ENCODE measurements at regions not wholly inside any gene's neighbourhood (a gene's known extent, or its start where the extent isn't known, plus 50 kb on each side); places are given as distances from the start of the nearest gene placed in this dataset.

DNA sequence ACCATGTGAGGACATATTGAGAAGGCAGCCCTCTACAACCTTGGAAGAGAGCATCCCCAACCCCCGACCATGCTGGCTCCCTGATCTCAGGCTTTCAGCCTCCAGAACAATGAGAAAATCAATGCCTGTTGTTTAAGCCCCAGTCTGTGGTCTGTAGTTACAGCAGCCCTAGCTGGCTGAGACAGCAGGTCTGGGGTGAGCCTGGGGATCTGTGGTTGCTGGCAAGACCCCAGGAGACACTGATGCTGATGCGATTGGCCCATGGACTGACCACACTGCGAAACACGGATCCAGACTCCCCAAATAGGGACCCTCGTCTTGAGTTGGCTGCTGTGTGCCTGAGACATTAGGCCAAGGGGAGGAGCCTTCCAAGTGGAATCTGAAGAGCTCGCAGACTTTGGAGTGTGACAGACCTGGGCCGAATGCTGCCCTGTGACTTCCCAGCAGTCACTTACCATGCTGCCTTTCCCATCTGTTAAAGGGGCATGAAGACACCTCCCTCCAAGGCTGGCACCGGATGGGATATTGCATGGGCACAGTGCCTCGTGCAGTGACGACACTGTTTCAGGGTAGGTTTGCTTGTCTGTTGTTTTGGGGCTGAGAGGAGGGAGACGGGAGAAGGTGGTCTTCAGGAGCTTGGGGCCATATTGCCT is 147.8 kb upstream of the RPL38 start:
- peaks cover 15% of the 10 kb centered on the region for H3K4me1 Mint-ChIP-seq
- TF ChIP-seq ZNF138 (CRISPR knock-in tag; conservative IDR thresholded peaks at IDR 0.05), result no peak
- no peak for TF ChIP-seq KAT7 (CRISPR knock-in tag; IDR thresholded peaks at IDR 0.05; ENCODE audit: borderline replicate concordance)
- TF ChIP-seq ZNF512 (CRISPR knock-in tag; IDR thresholded peaks at IDR 0.05; ENCODE audit: borderline replicate concordance), result no peak
- TF ChIP-seq ESRRA (CRISPR knock-in tag; IDR thresholded peaks at IDR 0.05; ENCODE audit: borderline replicate concordance), result no peak
- TF ChIP-seq NR2C2 (CRISPR knock-in tag; IDR thresholded peaks at IDR 0.05), result no peak
- no peak for TF ChIP-seq SMAD4 (CRISPR knock-in tag; IDR thresholded peaks at IDR 0.05)
- TF ChIP-seq PRRX2 (CRISPR knock-in tag; IDR thresholded peaks at IDR 0.05), result no peak
- TF ChIP-seq CDX4 (CRISPR knock-in tag; IDR thresholded peaks at IDR 0.05; ENCODE audit: borderline replicate concordance), result no peak
- TF ChIP-seq FOXJ3 (CRISPR knock-in tag; IDR thresholded peaks at IDR 0.05; ENCODE audit: borderline replicate concordance), result no peak
- TF ChIP-seq ZNF671 (CRISPR knock-in tag; IDR thresholded peaks at IDR 0.05), result no peak
- TF ChIP-seq ZNF317 (CRISPR knock-in tag; IDR thresholded peaks at IDR 0.05; ENCODE audit: borderline replicate concordance, low read depth), result no peak
- TF ChIP-seq, protein P1, sequence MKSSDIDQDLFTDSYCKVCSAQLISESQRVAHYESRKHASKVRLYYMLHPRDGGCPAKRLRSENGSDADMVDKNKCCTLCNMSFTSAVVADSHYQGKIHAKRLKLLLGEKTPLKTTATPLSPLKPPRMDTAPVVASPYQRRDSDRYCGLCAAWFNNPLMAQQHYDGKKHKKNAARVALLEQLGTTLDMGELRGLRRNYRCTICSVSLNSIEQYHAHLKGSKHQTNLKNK (CRISPR knock-in tag; IDR thresholded peaks at IDR 0.05), result no peak
- TF ChIP-seq PREB (CRISPR knock-in tag; IDR thresholded peaks at IDR 0.05; ENCODE audit: borderline replicate concordance), result no peak
- no peak for TF ChIP-seq NFYB (CRISPR knock-in tag; conservative IDR thresholded peaks at IDR 0.05; ENCODE audit: low read depth)
- TF ChIP-seq, protein P2, sequence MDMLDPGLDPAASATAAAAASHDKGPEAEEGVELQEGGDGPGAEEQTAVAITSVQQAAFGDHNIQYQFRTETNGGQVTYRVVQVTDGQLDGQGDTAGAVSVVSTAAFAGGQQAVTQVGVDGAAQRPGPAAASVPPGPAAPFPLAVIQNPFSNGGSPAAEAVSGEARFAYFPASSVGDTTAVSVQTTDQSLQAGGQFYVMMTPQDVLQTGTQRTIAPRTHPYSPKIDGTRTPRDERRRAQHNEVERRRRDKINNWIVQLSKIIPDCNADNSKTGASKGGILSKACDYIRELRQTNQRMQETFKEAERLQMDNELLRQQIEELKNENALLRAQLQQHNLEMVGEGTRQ (CRISPR knock-in tag; IDR thresholded peaks at IDR 0.05), result no peak
- TF ChIP-seq, protein P3, sequence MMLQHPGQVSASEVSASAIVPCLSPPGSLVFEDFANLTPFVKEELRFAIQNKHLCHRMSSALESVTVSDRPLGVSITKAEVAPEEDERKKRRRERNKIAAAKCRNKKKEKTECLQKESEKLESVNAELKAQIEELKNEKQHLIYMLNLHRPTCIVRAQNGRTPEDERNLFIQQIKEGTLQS (CRISPR knock-in tag; conservative IDR thresholded peaks at IDR 0.05), result no peak
- no peak for DNase-seq (ENCODE audit: low spot score)
- no peak overlapping the region for H3K4me3 Mint-ChIP-seq
- no peak overlapping the region for H3K27ac Mint-ChIP-seq
- peaks cover 12% of the 10 kb centered on the region for H3K9me3 Mint-ChIP-seq
- ChIA-PET CTCF (interaction anchor here (0.7 to 1.4 kb wide), 5 partner anchors 30 to 144 kb away, joined by 3 to 7 read pairs (median 5); no protein-coding TSS in a partner anchor), POLR2A (no interaction called here)
- ATAC-seq, result peak; percentile 62
- H3K27me3 Mint-ChIP-seq (ENCODE audit: low read depth), result peaks cover 4% of the 10 kb centered on the region
- no peaks in the 10 kb centered on the region for H3K36me3 Mint-ChIP-seq

DNA sequence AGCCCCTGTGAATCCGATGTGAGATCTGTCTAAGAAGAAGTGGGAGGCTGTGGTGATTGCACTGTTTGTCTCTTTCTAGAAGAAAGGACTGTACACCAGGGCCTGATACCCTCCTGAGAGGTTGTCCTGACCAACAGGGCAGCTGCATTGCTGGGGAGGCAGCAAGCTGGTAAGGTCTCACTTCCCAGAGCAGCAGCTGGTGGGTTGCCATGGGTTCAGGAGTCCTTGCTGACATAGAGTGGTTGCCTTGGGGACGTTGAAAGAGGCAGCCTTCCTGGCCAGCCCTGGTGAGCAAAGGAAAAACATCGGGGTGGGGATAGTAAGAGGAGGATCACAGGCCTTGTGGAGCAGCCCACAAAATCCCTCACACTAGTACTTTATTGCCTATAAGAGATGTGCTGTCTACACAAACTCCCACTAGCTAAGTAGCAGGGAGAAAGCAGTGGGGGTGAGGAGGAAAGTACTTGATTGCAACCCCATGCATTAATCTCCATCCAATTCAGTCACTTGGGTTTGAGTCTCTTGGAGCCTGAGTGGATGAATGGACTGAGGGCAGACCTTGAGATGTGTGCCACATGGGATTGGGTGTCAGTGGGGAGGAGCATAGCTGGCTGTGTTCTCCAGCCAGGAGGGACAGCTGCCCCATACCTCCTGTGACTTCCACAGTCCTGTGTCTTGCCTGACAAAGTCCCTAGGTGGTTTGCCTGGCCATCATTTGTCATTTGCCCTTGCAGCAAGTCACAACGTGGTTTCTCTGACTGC is 143.8 kb upstream of the RPL38 start:
- no peak for DNase-seq (ENCODE audit: low spot score)
- Mint-ChIP-seq H3K27me3 (ENCODE audit: low read depth) (peaks cover 6% of the 10 kb centered on the region), H3K4me3 (no peak overlapping the region), H3K4me1 (peaks cover 19% of the 10 kb centered on the region), H3K9me3 (peaks cover 17% of the 10 kb centered on the region), H3K36me3 (no peaks in the 10 kb centered on the region; the same call in 1 of the 2 replicates), H3K27ac (no peak overlapping the region)
- ChIA-PET CTCF (interaction anchor here (1.4 kb wide), 1 partner anchor 30 kb away, joined by 4 read pairs; no protein-coding TSS in a partner anchor), POLR2A (no interaction called here)
- ATAC-seq, result no peak
- TF ChIP-seq CDX4 (CRISPR knock-in tag; IDR thresholded peaks at IDR 0.05; ENCODE audit: borderline replicate concordance), result no peak
- no peak for TF ChIP-seq ESRRA (CRISPR knock-in tag; IDR thresholded peaks at IDR 0.05; ENCODE audit: borderline replicate concordance)
- TF ChIP-seq ZNF512 (CRISPR knock-in tag; IDR thresholded peaks at IDR 0.05; ENCODE audit: borderline replicate concordance), result no peak
- TF ChIP-seq NR2C2 (CRISPR knock-in tag; IDR thresholded peaks at IDR 0.05), result no peak
- no peak for TF ChIP-seq CREB1 (CRISPR knock-in tag; IDR thresholded peaks at IDR 0.05)
- TF ChIP-seq, protein P4, sequence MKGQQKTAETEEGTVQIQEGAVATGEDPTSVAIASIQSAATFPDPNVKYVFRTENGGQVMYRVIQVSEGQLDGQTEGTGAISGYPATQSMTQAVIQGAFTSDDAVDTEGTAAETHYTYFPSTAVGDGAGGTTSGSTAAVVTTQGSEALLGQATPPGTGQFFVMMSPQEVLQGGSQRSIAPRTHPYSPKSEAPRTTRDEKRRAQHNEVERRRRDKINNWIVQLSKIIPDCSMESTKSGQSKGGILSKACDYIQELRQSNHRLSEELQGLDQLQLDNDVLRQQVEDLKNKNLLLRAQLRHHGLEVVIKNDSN (CRISPR knock-in tag; IDR thresholded peaks at IDR 0.05), result no peak
- TF ChIP-seq ZBTB43 (CRISPR knock-in tag; IDR thresholded peaks at IDR 0.05), result no peak
- TF ChIP-seq HMGA2 (CRISPR knock-in tag; IDR thresholded peaks at IDR 0.05), result no peak
- no peak for TF ChIP-seq E2F5 (CRISPR knock-in tag; IDR thresholded peaks at IDR 0.05)
